ENCODE measurements at regions not wholly inside any gene's neighbourhood (a gene's known extent, or its start where the extent isn't known, plus 50 kb on each side); places are given as distances from the start of the nearest gene placed in this dataset.
A peak's percentile ranks its signal among the peaks of the same experiment; 100 is the strongest.

DNA sequence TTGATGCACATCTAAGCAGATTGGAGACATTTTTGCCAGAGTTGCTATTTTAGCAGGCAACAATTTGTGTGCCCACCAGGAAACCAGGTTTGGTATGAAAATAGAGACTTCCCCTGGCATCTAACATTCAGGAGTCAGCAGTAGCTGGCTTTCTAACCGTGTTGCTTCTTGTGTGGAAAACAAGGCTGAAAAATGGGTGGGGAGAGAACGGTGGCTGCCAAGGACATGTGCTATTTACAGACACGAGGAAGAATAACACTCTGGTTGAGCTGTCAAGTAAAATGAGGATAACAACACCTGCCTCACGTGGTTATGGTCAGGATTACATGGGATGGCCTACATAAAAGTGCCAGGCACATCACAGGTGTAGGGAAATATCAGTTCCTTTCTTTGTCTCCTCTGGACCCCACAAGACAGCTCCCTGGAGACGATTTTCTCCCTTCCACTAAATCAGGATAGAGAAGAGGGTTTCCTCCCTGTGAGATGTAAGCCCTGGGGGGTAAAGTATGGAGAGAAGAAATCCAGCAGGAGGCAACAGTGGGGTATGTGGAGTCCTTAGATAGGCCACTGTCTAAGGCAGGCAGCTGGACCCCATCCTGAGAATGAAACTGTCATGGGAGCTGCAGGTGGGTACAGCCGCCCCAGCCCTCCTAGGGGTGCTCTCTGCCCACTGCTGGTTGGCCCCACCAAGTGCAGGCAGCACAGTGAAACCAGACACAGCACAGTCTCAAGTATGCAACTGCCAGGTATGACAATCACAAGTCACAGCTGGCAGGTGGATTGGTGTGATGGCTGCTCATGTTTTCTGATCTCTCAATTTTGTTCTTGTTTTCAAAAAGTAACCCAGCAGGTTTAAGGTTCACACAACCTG is 80.3 kb downstream of the TENT5C start:
- BruUV-seq (replicated peaks), result no TSS peak
- CTCF ChIA-PET, result interaction anchor here (0.8 to 1.0 kb wide), 2 partner anchors 68 to 73 kb away, joined by 3 read pairs; no protein-coding TSS in a partner anchor
- H3K27ac ChIP-seq (ENCODE audit: insufficient read depth, low read length), result no peak overlapping the region

More for the DNA sequence above, 80.3 kb downstream of the TENT5C start:
- Histone ChIP-seq H3K4me3 (ENCODE audit: insufficient read depth, low read depth, low read length) (no peak overlapping the region), H3K9ac (ENCODE audit: low read depth, low read length) (no peak overlapping the region), H3K14ac (replicated peaks; ENCODE audit: low read depth, low read length) (peak overlapping the region; percentile 62), H4K20me1 (ENCODE audit: insufficient read depth, low read length) (no peaks in the 10 kb centered on the region), H2AK5ac (ENCODE audit: low read depth, low read length) (peak overlapping the region; percentile 96), H2BK120ac (ENCODE audit: low read depth, low read length) (peak overlapping the region; percentile 75), H3K23ac (ENCODE audit: low read depth, low read length) (no peak overlapping the region), H2BK5ac (ENCODE audit: low read depth, low read length, poor library complexity, severe bottlenecking) (no peak overlapping the region), H3K27me3 (ENCODE audit: control insufficient read depth, insufficient read depth, low read length) (no peaks in the 10 kb centered on the region), H3K36me3 (ENCODE audit: control insufficient read depth, insufficient read depth, low read length) (no peaks in the 10 kb centered on the region), H3K4me1 (ENCODE audit: control insufficient read depth, insufficient read depth, low read length) (peaks cover 23% of the 10 kb centered on the region), H4K8ac (ENCODE audit: low read depth in 2 of 2, low read length in 2 of 2) (no peak overlapping the region; a peak in 2 of 4 replicates), H3K9me1 (ENCODE audit: insufficient read depth, low read length) (peaks cover 30% of the 10 kb centered on the region), H2BK20ac (ENCODE audit: low read depth, low read length) (peak overlapping the region; percentile 76), H3K18ac (ENCODE audit: low read depth, low read length) (no peak overlapping the region; the same call in 1 of the 2 replicates), H3K56ac (ENCODE audit: extremely low read depth, insufficient read depth, low read length) (no peak overlapping the region), H3K4me2 (ENCODE audit: low read depth, low read length) (no peak overlapping the region), H2BK15ac (ENCODE audit: low read depth, low read length) (peak overlapping the region; percentile 92; the same call in 1 of the 3 replicates), H3K79me1 (ENCODE audit: low read depth in 1 of 2, low read length in 2 of 2) (peaks cover 0 to 10% of the 10 kb centered on the region in 2 experiments; a peak in 1 of 4 replicates), H4K91ac (ENCODE audit: insufficient read depth, low read depth, low read length) (peak overlapping the region; percentile 57), H3K9me3 (ENCODE audit: control insufficient read depth, insufficient read depth, low read length) (no peaks in the 10 kb centered on the region), H2AFZ (replicated peaks; ENCODE audit: low read length, poor library complexity) (no peak overlapping the region), H4K5ac (ENCODE audit: low read depth, low read length) (no peak overlapping the region), H3K4ac (ENCODE audit: low read depth, low read length) (peak overlapping the region; percentile 71), H2AK9ac (replicated peaks; ENCODE audit: low read depth, low read length, poor library complexity) (no peak overlapping the region)
- dilution Hi-C loops (cut with HindIII; ENCODE audit: low sequenced_read_pairs, unreplicated experiment), result no loop called here
- DNase-seq, result no peak
- intact Hi-C loops (cut with micrococcal nuclease), result loop anchor here (2.0 kb wide), 1 partner anchor 79 kb away; the partner anchor contains the start of gene TENT5C
- POLR2A ChIA-PET (ENCODE audit: unreplicated experiment), result no interaction called here
- TF ChIP-seq CEBPB (IDR thresholded peaks at IDR 0.05; ENCODE audit: low read depth, low read length) (no peak), POLR2A (IDR thresholded peaks at IDR 0.05; ENCODE audit: low read depth, low read length) (no peak), CHD1 (IDR thresholded peaks at IDR 0.05; ENCODE audit: low read depth, low read length) (no peak), RFX5 (IDR thresholded peaks at IDR 0.05; ENCODE audit: low read depth, low read length) (no peak), FOS (IDR thresholded peaks at IDR 0.05; ENCODE audit: low read depth, low read length) (no peak), SMC3 (IDR thresholded peaks at IDR 0.05; ENCODE audit: low read depth, low read length) (no peak), MXI1 (IDR thresholded peaks at IDR 0.05; ENCODE audit: borderline replicate concordance, low read depth, low read length) (no peak), NFE2L2 (IDR thresholded peaks at IDR 0.05; ENCODE audit: low read depth, low read length) (no peak), MAFK (IDR thresholded peaks at IDR 0.05; ENCODE audit: low read depth, low read length) (no peak), RCOR1 (IDR thresholded peaks at IDR 0.05; ENCODE audit: insufficient replicate concordance, low read length) (no peak), MAZ (IDR thresholded peaks at IDR 0.05; ENCODE audit: borderline replicate concordance, low read depth, low read length) (no peak), BHLHE40 (IDR thresholded peaks at IDR 0.05; ENCODE audit: low read depth, low read length) (no peak), RAD21 (IDR thresholded peaks at IDR 0.05; ENCODE audit: low read length) (no peak)
- TF ChIP-seq, protein P1, sequence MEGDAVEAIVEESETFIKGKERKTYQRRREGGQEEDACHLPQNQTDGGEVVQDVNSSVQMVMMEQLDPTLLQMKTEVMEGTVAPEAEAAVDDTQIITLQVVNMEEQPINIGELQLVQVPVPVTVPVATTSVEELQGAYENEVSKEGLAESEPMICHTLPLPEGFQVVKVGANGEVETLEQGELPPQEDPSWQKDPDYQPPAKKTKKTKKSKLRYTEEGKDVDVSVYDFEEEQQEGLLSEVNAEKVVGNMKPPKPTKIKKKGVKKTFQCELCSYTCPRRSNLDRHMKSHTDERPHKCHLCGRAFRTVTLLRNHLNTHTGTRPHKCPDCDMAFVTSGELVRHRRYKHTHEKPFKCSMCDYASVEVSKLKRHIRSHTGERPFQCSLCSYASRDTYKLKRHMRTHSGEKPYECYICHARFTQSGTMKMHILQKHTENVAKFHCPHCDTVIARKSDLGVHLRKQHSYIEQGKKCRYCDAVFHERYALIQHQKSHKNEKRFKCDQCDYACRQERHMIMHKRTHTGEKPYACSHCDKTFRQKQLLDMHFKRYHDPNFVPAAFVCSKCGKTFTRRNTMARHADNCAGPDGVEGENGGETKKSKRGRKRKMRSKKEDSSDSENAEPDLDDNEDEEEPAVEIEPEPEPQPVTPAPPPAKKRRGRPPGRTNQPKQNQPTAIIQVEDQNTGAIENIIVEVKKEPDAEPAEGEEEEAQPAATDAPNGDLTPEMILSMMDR (conservative IDR thresholded peaks at IDR 0.05; ENCODE audit: low read depth, low read length), result no peak
- TF ChIP-seq, protein P2, sequence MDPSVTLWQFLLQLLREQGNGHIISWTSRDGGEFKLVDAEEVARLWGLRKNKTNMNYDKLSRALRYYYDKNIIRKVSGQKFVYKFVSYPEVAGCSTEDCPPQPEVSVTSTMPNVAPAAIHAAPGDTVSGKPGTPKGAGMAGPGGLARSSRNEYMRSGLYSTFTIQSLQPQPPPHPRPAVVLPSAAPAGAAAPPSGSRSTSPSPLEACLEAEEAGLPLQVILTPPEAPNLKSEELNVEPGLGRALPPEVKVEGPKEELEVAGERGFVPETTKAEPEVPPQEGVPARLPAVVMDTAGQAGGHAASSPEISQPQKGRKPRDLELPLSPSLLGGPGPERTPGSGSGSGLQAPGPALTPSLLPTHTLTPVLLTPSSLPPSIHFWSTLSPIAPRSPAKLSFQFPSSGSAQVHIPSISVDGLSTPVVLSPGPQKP (IDR thresholded peaks at IDR 0.05; ENCODE audit: borderline replicate concordance, low read depth, low read length), result no peak
- WGBS, 2 experiments (ENCODE audit: extremely low coverage in 2 of 2, insufficient read length in 1 of 2), result 73% methylated on average over 3 of the region's 6 CpGs; no CpG with 5 or more reads in 1 of the 2 experiments
- no peak for ATAC-seq (ENCODE audit: low read depth)
- in situ Hi-C loops (cut with MboI; ENCODE audit: low sequenced_read_pairs), result no loop called here

Data from IMR-90 (cell line).